Trophoblast cell (in vitro differentiated cells and primary cell): ENCODE measurements at regions not wholly inside any gene's neighbourhood (a gene's known extent, or its start where the extent isn't known, plus 50 kb on each side); places are given as distances from the start of the nearest gene placed in this dataset.

Experiments used
- DNase-seq, 2 donors: peaks; one replicate each; pipeline ENCODE4 v3.0.0-alpha.2; 2016
- H2AFZ ChIP-seq: 2 replicates; pipeline ENCODE4 v1.6.1; 2013; ENCODE audit warnings: low read length, moderate library complexity, mild to moderate bottlenecking; ENCODE audit not compliant: insufficient read depth, poor library complexity
- H2AK5ac ChIP-seq: 2 replicates; pipeline ENCODE4 v1.6.1; 2013; ENCODE audit warnings: mild to moderate bottlenecking, low read length
- H2BK120ac ChIP-seq: 2 replicates; pipeline ENCODE4 v1.6.1; 2013; ENCODE audit warnings: low read length, mild to moderate bottlenecking, moderate library complexity; ENCODE audit not compliant: insufficient read depth, poor library complexity
- H2BK12ac ChIP-seq: 2 replicates; pipeline ENCODE4 v1.6.1; 2013; ENCODE audit warnings: mild to moderate bottlenecking, low read length, moderate library complexity
- H2BK5ac ChIP-seq: 2 replicates; pipeline ENCODE4 v1.6.1; 2013; ENCODE audit warnings: low read length, low read depth, moderate library complexity, mild to moderate bottlenecking; ENCODE audit not compliant: poor library complexity
- H3K14ac ChIP-seq: 2 replicates; pipeline ENCODE4 v1.6.1; 2013; ENCODE audit warnings: mild to moderate bottlenecking, low read length
- H3K18ac ChIP-seq: 2 replicates; pipeline ENCODE4 v1.6.1; 2013; ENCODE audit warnings: mild to moderate bottlenecking, low read length
- H3K23ac ChIP-seq: 2 replicates; pipeline ENCODE4 v1.6.1; 2013; ENCODE audit warnings: low read length
- H3K27ac ChIP-seq: 2 replicates; pipeline ENCODE4 v1.5.1; 2013; ENCODE audit warnings: low read depth, mild to moderate bottlenecking, inconsistent platforms, low read length, moderate library complexity
- H3K27me3 ChIP-seq: 2 replicates; pipeline ENCODE4 v1.6.1; 2013; ENCODE audit warnings: inconsistent platforms, mild to moderate bottlenecking, low read length, moderate library complexity; ENCODE audit not compliant: insufficient read depth
- H3K36me3 ChIP-seq, 2 experiments: 1 replicate in 1 of 2; 2 replicates in 1 of 2; pipeline ENCODE4 v1.6.1; 2013; ENCODE audit warnings: low read length in 2 of 2, mild to moderate bottlenecking in 2 of 2, moderate library complexity in 1 of 2; ENCODE audit not compliant: insufficient read depth in 2 of 2, control insufficient read depth in 1 of 2
- H3K4ac ChIP-seq: 2 replicates; pipeline ENCODE4 v1.6.1; 2013; ENCODE audit warnings: low read depth, mild to moderate bottlenecking, low read length, moderate library complexity
- H3K4me1 ChIP-seq, 2 experiments: 1 replicate in 1 of 2; 2 replicates in 1 of 2; pipeline ENCODE4 v1.6.1; 2013; ENCODE audit warnings: low read length in 2 of 2, mild to moderate bottlenecking in 2 of 2, moderate library complexity in 1 of 2; ENCODE audit not compliant: insufficient read depth in 2 of 2, control insufficient read depth in 1 of 2
- H3K4me2 ChIP-seq: 2 replicates; pipeline ENCODE4 v1.6.1; 2013; ENCODE audit warnings: inconsistent platforms, mild to moderate bottlenecking, low read length, moderate library complexity
- H3K4me3 ChIP-seq: 2 replicates; pipeline ENCODE4 v1.5.1; 2013; ENCODE audit warnings: mild to moderate bottlenecking, low read depth, low read length, inconsistent platforms
- H3K79me1 ChIP-seq: one replicate; pipeline ENCODE4 v1.6.1; 2013; ENCODE audit warnings: low read length
- H3K79me2 ChIP-seq: 2 replicates; pipeline ENCODE4 v1.6.1; 2013; ENCODE audit warnings: low read length, mild to moderate bottlenecking; ENCODE audit not compliant: control insufficient read depth, insufficient read depth, poor library complexity
- H3K9ac ChIP-seq: 2 replicates; pipeline ENCODE4 v1.6.1; 2013; ENCODE audit warnings: mild to moderate bottlenecking, low read length
- H3K9me3 ChIP-seq: 2 replicates; pipeline ENCODE4 v1.6.1; 2013; ENCODE audit warnings: low read depth, mild to moderate bottlenecking, control low read depth, inconsistent platforms, low read length; ENCODE audit not compliant: insufficient read depth
- H4K12ac ChIP-seq: 2 replicates; pipeline ENCODE4 v1.6.1; 2013; ENCODE audit warnings: low read depth, mild to moderate bottlenecking, low read length, moderate library complexity
- H4K8ac ChIP-seq: 2 replicates; pipeline ENCODE4 v1.6.1; 2013; ENCODE audit warnings: low read depth, mild to moderate bottlenecking, low read length, moderate library complexity
- H4K91ac ChIP-seq: one replicate; pipeline ENCODE4 v1.6.1; 2013; ENCODE audit warnings: low read depth, mild to moderate bottlenecking, low read length, moderate library complexity
- WGBS: extraction: QIAGEN DNeasy Blood & Tissue Kit; methylation state at CpG from one replicate; pipeline ENCODE4 v1.1.7; 2013; ENCODE audit warnings: missing lambda C conversion rate; ENCODE audit not compliant: insufficient read length, insufficient coverage; ENCODE audit errors: extremely low coverage; 5-methylcytosine and 5-hydroxymethylcytosine counted together

- Histone ChIP-seq H3K14ac (no peak overlapping the region), H4K12ac (no peak overlapping the region), H3K23ac (no peak overlapping the region), H2BK5ac (no peak overlapping the region), H4K91ac (no peak overlapping the region), H3K9ac (no peak overlapping the region), H4K8ac (no peak overlapping the region), H2AK5ac (no peak overlapping the region), H2BK12ac (no peak overlapping the region), H3K36me3 (no peaks in the 10 kb centered on the region), H3K18ac (no peak overlapping the region), H3K27ac (no peak overlapping the region), H3K4me2 (no peak overlapping the region), H3K4ac (no peak overlapping the region), H2BK120ac (no peak overlapping the region), H3K27me3 (no peaks in the 10 kb centered on the region), H3K79me1 (no peaks in the 10 kb centered on the region), H3K9me3 (peaks cover 1% of the 10 kb centered on the region), H3K4me3 (no peak overlapping the region), H3K79me2 (no peaks in the 10 kb centered on the region), H3K4me1 (no peaks in the 10 kb centered on the region), H2AFZ (no peak overlapping the region)
- no peak for DNase-seq
- no CpG with 5 or more reads among the region's 5 CpGs for WGBS
Measured at GRCh38 chr12:68521848-68522502, 88.7 kb upstream of the RAP1B start.

GRCh38 chr12:68529466-68529865, 81.2 kb upstream of the RAP1B start:
- Histone ChIP-seq H3K23ac (no peak overlapping the region), H3K9ac (no peak overlapping the region), H3K79me2 (no peaks in the 10 kb centered on the region), H4K12ac (no peak overlapping the region), H2AFZ (no peak overlapping the region), H3K36me3 (no peaks in the 10 kb centered on the region), H4K8ac (no peak overlapping the region), H3K27me3 (no peaks in the 10 kb centered on the region), H3K27ac (no peak overlapping the region), H3K18ac (no peak overlapping the region), H2BK120ac (no peak overlapping the region), H3K4me3 (no peak overlapping the region), H3K4me1 (no peaks in the 10 kb centered on the region), H3K79me1 (no peaks in the 10 kb centered on the region), H3K9me3 (peaks cover 1% of the 10 kb centered on the region), H3K4me2 (no peak overlapping the region), H4K91ac (no peak overlapping the region), H3K14ac (no peak overlapping the region), H2BK5ac (no peak overlapping the region), H3K4ac (no peak overlapping the region), H2BK12ac (no peak overlapping the region), H2AK5ac (no peak overlapping the region)
- no CpG with 5 or more reads among the region's 6 CpGs for WGBS
- DNase-seq, result no peak

GRCh38 chr12:68529869-68530268, 80.8 kb upstream of the RAP1B start:
- Histone ChIP-seq H2AFZ (no peak overlapping the region), H3K27ac (no peak overlapping the region), H4K8ac (no peak overlapping the region), H3K23ac (no peak overlapping the region), H4K12ac (no peak overlapping the region), H3K27me3 (no peaks in the 10 kb centered on the region), H3K4me2 (no peak overlapping the region), H2BK12ac (no peak overlapping the region), H3K14ac (no peak overlapping the region), H3K18ac (no peak overlapping the region), H3K79me1 (no peaks in the 10 kb centered on the region), H2AK5ac (no peak overlapping the region), H3K4ac (no peak overlapping the region), H2BK120ac (no peak overlapping the region), H3K36me3 (no peaks in the 10 kb centered on the region), H3K9ac (no peak overlapping the region), H3K4me3 (no peak overlapping the region), H3K4me1 (no peaks in the 10 kb centered on the region), H4K91ac (no peak overlapping the region), H3K79me2 (no peaks in the 10 kb centered on the region), H2BK5ac (no peak overlapping the region), H3K9me3 (peaks cover 1% of the 10 kb centered on the region)
- DNase-seq, result no peak
- WGBS, result no CpG with 5 or more reads among the region's 5 CpGs

GRCh38 chr12:68530299-68530698, 80.4 kb upstream of the RAP1B start:
- no peak overlapping the region for H2AK5ac ChIP-seq
- no peaks in the 10 kb centered on the region for H3K4me1 ChIP-seq
- H3K23ac ChIP-seq, result no peak overlapping the region
- H3K14ac ChIP-seq, result no peak overlapping the region
- H3K4ac ChIP-seq, result no peak overlapping the region
- H3K27ac ChIP-seq, result no peak overlapping the region
- DNase-seq, result no peak
- H2BK5ac ChIP-seq, result no peak overlapping the region
- H2BK120ac ChIP-seq, result no peak overlapping the region
- H2BK12ac ChIP-seq, result no peak overlapping the region
- H4K12ac ChIP-seq, result no peak overlapping the region
- H3K79me1 ChIP-seq, result no peaks in the 10 kb centered on the region
- H4K91ac ChIP-seq, result no peak overlapping the region
- H3K36me3 ChIP-seq, result no peaks in the 10 kb centered on the region
- no peak overlapping the region for H3K9ac ChIP-seq
- H2AFZ ChIP-seq, result no peak overlapping the region
- H3K9me3 ChIP-seq, result no peaks in the 10 kb centered on the region
- no peak overlapping the region for H3K4me3 ChIP-seq
- no peak overlapping the region for H3K18ac ChIP-seq
- no peaks in the 10 kb centered on the region for H3K27me3 ChIP-seq
- no CpG with 5 or more reads among the region's 4 CpGs for WGBS
- H4K8ac ChIP-seq, result no peak overlapping the region
- H3K79me2 ChIP-seq, result no peaks in the 10 kb centered on the region
- H3K4me2 ChIP-seq, result no peak overlapping the region
